ENCODE measurements at regions not wholly inside any gene's neighbourhood (a gene's known extent, or its start where the extent isn't known, plus 50 kb on each side); places are given as distances from the start of the nearest gene placed in this dataset.

DNA sequence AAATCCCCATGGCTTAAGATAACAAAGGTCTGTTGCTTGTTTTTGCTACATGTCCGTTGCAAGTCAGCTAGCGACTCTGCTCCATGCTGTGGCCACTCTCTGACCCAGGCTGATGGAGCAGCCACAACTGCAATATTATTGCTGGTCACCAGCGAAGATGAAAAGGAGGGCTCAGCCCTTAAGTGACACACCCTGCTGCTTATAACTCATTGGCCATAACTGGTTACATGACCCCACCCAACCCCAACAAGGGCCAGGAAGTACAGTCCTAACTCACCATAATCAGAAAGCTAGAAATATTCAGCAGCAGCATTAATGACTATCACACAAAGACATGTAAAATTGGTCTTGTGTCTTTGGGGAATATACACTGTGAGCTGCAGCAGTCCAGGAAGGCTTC, 224.3 kb downstream of the SOX9 start:
- H3K27me3 ChIP-seq, result peaks cover 0 to 12% of the 10 kb centered on the region in 2 donors
- H3K4me1 ChIP-seq, result no peaks in the 10 kb centered on the region
- H3K9me3 ChIP-seq, result no peaks in the 10 kb centered on the region
- DNase-seq, result no peak
- no peaks in the 10 kb centered on the region for H3K36me3 ChIP-seq
- TF ChIP-seq, protein P1, sequence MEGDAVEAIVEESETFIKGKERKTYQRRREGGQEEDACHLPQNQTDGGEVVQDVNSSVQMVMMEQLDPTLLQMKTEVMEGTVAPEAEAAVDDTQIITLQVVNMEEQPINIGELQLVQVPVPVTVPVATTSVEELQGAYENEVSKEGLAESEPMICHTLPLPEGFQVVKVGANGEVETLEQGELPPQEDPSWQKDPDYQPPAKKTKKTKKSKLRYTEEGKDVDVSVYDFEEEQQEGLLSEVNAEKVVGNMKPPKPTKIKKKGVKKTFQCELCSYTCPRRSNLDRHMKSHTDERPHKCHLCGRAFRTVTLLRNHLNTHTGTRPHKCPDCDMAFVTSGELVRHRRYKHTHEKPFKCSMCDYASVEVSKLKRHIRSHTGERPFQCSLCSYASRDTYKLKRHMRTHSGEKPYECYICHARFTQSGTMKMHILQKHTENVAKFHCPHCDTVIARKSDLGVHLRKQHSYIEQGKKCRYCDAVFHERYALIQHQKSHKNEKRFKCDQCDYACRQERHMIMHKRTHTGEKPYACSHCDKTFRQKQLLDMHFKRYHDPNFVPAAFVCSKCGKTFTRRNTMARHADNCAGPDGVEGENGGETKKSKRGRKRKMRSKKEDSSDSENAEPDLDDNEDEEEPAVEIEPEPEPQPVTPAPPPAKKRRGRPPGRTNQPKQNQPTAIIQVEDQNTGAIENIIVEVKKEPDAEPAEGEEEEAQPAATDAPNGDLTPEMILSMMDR (IDR thresholded peaks at IDR 0.05), result no peak
- H3K27ac ChIP-seq, result no peak overlapping the region
- intact Hi-C loops (cut with DNase I; ENCODE audit: low total_unique reads), result no loop called here
- H3K4me3 ChIP-seq, result no peak overlapping the region

DNA sequence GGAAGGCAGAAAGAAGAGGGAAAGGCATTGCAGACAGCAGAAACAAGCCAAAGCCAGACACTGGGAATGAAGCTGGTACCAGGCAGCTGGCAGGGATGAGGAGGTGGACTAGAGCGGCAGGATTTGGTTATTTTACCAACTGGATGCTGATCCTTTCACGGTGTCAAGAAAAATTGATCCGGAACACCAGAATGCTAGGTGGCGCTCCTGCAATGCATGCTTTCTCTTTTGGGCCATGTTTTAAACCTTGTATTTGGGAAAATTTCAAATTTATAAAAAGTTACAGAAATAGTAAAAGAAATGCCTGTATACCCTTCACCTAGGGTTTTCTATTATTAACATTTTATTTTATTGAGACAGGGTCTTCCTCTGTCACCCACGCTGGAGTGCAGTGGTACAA, 224.7 kb downstream of the SOX9 start:
- Histone ChIP-seq H3K4me3 (no peak overlapping the region), H3K4me1 (no peaks in the 10 kb centered on the region), H3K27me3 (peaks cover 0 to 12% of the 10 kb centered on the region in 2 donors), H3K36me3 (no peaks in the 10 kb centered on the region), H3K27ac (no peak overlapping the region), H3K9me3 (no peaks in the 10 kb centered on the region)
- intact Hi-C loops (cut with DNase I; ENCODE audit: low total_unique reads), result no loop called here
- DNase-seq, result no peak
- TF ChIP-seq, protein P1 (IDR thresholded peaks at IDR 0.05), result no peak

DNA sequence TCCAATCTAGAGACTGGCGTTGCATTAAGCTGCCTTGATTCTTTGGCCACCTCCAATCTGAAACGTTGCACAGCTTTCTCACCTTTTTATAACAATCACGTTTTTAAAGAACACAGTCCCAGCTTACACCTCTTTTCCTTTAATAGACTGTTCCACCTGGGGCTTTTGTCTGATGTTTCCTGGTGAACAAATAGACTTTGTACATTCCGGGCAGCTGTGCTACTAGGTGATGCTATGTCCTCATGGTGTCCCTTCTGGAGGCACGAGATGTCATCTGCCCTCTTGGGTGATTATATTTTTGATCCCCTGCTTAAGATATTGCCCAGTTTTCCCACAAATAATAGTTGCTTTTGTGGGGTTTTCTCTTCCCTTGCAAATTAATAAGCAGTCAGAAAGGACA, 225.5 kb downstream of the SOX9 start:
- H3K4me3 ChIP-seq, result no peak overlapping the region
- intact Hi-C loops (cut with DNase I; ENCODE audit: low total_unique reads), result no loop called here
- DNase-seq, result no peak
- TF ChIP-seq, protein P1 (IDR thresholded peaks at IDR 0.05), result no peak
- H3K27me3 ChIP-seq, result peaks cover 0 to 17% of the 10 kb centered on the region in 2 donors
- H3K9me3 ChIP-seq, result no peaks in the 10 kb centered on the region
- H3K27ac ChIP-seq, result no peak overlapping the region
- H3K4me1 ChIP-seq, result no peaks in the 10 kb centered on the region
- H3K36me3 ChIP-seq, result no peaks in the 10 kb centered on the region

DNA sequence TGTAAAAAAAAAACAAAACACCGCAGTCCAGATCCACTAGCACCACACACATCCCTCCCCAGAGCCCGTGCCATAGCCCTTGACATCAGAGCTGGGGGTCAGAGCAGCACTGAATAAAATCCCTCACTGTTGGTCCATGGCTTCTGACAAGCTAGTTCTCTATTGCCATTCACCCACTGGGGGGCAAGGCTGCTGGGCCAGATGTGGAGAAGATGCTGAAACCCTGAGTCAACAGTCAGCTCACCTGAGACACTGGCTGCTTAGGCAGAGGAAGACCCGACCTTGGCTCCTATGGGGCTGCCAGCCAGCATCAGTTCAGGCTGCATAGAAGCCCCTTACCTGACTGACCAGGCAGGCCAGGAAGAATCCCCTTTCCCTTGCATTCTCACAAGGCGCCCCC, 228.2 kb downstream of the SOX9 start:
- DNase-seq, result no peak
- Histone ChIP-seq H3K4me1 (no peaks in the 10 kb centered on the region), H3K27me3 (peaks cover 0 to 24% of the 10 kb centered on the region in 2 donors), H3K36me3 (no peaks in the 10 kb centered on the region), H3K27ac (no peak overlapping the region), H3K9me3 (no peaks in the 10 kb centered on the region), H3K4me3 (no peak overlapping the region)
- TF ChIP-seq, protein P1 (IDR thresholded peaks at IDR 0.05), result no peak
- intact Hi-C loops (cut with DNase I; ENCODE audit: low total_unique reads), result no loop called here

DNA sequence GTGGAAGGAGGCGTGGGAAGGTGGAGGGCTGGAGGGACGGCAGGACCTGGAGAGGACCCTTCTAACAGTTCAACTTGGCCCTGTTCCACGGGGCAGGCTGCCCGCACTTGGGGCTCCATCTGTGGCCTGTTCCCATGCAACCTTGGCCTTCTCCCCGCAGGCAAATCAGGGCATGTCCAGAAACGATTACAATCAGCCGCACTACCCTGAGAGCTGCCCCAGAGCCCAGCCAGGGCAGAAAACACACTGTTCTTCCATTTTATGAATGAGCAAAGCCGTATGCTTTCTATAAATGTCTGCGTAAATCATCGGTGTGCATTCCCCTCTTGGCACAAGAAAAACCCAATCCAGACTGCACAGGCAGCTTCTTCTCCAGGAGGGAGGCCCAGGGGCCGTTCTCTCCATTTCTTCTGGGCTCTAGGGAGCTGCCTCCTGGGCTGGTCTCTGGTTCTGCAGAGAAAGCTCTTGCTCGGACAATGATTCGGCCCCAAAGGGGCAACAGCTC, 228.7 kb downstream of the SOX9 start:
- H3K27me3 ChIP-seq, result peaks cover 0 to 24% of the 10 kb centered on the region in 2 donors
- no peak overlapping the region for H3K4me3 ChIP-seq
- no peak for DNase-seq
- no peak overlapping the region for H3K27ac ChIP-seq
- H3K4me1 ChIP-seq, result no peaks in the 10 kb centered on the region
- TF ChIP-seq, protein P1 (IDR thresholded peaks at IDR 0.05), result no peak
- no peaks in the 10 kb centered on the region for H3K36me3 ChIP-seq
- no peaks in the 10 kb centered on the region for H3K9me3 ChIP-seq
- intact Hi-C loops (cut with DNase I; ENCODE audit: low total_unique reads), result no loop called here

DNA sequence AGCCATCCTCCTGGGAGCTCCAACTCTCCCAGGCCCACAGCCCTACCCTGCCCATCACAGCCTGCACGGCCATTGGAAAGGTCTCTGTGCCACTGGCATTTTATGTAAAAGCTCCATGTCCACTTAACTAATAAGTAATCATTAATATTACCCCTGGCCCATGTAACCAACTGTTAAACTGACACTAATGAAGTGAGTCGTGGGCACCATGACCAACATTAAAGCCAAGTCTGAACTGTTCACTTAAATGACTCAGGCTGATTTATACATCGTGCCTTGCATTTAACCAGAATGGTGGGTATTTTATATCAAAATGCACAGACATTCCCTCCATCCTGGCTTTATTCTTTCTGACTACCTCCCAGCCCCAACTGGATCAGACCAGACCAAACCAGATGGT, 229.3 kb downstream of the SOX9 start:
- no peaks in the 10 kb centered on the region for H3K9me3 ChIP-seq
- H3K27me3 ChIP-seq, result peaks cover 0 to 23% of the 10 kb centered on the region in 2 donors
- no peaks in the 10 kb centered on the region for H3K36me3 ChIP-seq
- H3K4me3 ChIP-seq, result no peak overlapping the region
- H3K27ac ChIP-seq, result no peak overlapping the region
- intact Hi-C loops (cut with DNase I; ENCODE audit: low total_unique reads), result no loop called here
- H3K4me1 ChIP-seq, result no peaks in the 10 kb centered on the region
- TF ChIP-seq, protein P1 (IDR thresholded peaks at IDR 0.05), result no peak
- DNase-seq, result no peak
